ENCODE measurements at regions not wholly inside any gene's neighbourhood (a gene's known extent, or its start where the extent isn't known, plus 50 kb on each side); places are given as distances from the start of the nearest gene placed in this dataset.

GRCh38 chr6:81485395-81485794 is 267.1 kb downstream of the TENT5A start:
- TF ChIP-seq, protein P1, sequence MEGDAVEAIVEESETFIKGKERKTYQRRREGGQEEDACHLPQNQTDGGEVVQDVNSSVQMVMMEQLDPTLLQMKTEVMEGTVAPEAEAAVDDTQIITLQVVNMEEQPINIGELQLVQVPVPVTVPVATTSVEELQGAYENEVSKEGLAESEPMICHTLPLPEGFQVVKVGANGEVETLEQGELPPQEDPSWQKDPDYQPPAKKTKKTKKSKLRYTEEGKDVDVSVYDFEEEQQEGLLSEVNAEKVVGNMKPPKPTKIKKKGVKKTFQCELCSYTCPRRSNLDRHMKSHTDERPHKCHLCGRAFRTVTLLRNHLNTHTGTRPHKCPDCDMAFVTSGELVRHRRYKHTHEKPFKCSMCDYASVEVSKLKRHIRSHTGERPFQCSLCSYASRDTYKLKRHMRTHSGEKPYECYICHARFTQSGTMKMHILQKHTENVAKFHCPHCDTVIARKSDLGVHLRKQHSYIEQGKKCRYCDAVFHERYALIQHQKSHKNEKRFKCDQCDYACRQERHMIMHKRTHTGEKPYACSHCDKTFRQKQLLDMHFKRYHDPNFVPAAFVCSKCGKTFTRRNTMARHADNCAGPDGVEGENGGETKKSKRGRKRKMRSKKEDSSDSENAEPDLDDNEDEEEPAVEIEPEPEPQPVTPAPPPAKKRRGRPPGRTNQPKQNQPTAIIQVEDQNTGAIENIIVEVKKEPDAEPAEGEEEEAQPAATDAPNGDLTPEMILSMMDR (IDR thresholded peaks at IDR 0.05): no peak
- TF ChIP-seq POLR2A (IDR thresholded peaks at IDR 0.05): no peak
